Bronchial epithelial cell (primary cell): ENCODE measurements at regions not wholly inside any gene's neighbourhood (a gene's known extent, or its start where the extent isn't known, plus 50 kb on each side); places are given as distances from the start of the nearest gene placed in this dataset.

Source experiments
- DNase-seq: peaks from one replicate; pipeline ENCODE4 v3.0.0-alpha.2; 2010; ENCODE audit warnings: low read depth
- FAIRE-seq: peaks from 2 replicates; lab custom pipeline; 2011; peaks lifted over from hg19 to GRCh38; lab: Jason Lieb, UNC
- H3K27me3 ChIP-seq: 2 replicates; pipeline ENCODE4 v1.5.1; 2011; ENCODE audit warnings: low read length; ENCODE audit not compliant: control insufficient read depth, insufficient read depth
- H3K36me3 ChIP-seq: 2 replicates; pipeline ENCODE4 v1.5.1; 2011; ENCODE audit warnings: low read length; ENCODE audit not compliant: control insufficient read depth, insufficient read depth
- H3K4me3 ChIP-seq: 2 replicates; pipeline ENCODE4 v1.5.1; 2011; ENCODE audit warnings: mild to moderate bottlenecking, low read depth, low read length, control low read depth
- TF ChIP-seq, protein P1 (sequence below): IDR thresholded peaks from 2 replicates; pipeline ENCODE4 v1.5.1; 2011; ENCODE audit warnings: mild to moderate bottlenecking, moderate library complexity, low read length, control low read depth, inconsistent platforms; ENCODE audit not compliant: insufficient read depth, severe bottlenecking

DNA sequence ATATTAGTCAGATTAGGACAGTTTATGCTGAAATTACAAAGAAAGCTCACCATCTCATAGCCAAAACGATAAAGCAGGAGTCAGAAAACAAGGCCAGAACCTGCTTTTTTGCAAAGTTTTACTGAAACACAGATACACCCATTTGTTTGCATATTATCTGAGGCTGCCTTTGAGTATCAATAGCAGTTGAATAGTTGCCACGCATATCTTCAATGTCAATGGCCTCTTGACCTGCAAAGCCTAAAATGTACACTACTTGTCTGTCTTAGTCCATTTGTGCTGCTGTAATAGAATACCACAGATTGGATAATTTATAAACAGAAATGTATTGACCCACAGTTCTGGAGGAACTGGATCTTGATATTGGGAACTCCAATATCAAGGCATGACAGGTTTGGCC lies 94.1 kb upstream of the NT5E start:
- Histone ChIP-seq H3K36me3 (no peaks in the 10 kb centered on the region), H3K27me3 (no peaks in the 10 kb centered on the region), H3K4me3 (no peak overlapping the region)
- FAIRE-seq (no peak), DNase-seq (no peak)
- TF ChIP-seq, protein P1, sequence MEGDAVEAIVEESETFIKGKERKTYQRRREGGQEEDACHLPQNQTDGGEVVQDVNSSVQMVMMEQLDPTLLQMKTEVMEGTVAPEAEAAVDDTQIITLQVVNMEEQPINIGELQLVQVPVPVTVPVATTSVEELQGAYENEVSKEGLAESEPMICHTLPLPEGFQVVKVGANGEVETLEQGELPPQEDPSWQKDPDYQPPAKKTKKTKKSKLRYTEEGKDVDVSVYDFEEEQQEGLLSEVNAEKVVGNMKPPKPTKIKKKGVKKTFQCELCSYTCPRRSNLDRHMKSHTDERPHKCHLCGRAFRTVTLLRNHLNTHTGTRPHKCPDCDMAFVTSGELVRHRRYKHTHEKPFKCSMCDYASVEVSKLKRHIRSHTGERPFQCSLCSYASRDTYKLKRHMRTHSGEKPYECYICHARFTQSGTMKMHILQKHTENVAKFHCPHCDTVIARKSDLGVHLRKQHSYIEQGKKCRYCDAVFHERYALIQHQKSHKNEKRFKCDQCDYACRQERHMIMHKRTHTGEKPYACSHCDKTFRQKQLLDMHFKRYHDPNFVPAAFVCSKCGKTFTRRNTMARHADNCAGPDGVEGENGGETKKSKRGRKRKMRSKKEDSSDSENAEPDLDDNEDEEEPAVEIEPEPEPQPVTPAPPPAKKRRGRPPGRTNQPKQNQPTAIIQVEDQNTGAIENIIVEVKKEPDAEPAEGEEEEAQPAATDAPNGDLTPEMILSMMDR = no peak

DNA sequence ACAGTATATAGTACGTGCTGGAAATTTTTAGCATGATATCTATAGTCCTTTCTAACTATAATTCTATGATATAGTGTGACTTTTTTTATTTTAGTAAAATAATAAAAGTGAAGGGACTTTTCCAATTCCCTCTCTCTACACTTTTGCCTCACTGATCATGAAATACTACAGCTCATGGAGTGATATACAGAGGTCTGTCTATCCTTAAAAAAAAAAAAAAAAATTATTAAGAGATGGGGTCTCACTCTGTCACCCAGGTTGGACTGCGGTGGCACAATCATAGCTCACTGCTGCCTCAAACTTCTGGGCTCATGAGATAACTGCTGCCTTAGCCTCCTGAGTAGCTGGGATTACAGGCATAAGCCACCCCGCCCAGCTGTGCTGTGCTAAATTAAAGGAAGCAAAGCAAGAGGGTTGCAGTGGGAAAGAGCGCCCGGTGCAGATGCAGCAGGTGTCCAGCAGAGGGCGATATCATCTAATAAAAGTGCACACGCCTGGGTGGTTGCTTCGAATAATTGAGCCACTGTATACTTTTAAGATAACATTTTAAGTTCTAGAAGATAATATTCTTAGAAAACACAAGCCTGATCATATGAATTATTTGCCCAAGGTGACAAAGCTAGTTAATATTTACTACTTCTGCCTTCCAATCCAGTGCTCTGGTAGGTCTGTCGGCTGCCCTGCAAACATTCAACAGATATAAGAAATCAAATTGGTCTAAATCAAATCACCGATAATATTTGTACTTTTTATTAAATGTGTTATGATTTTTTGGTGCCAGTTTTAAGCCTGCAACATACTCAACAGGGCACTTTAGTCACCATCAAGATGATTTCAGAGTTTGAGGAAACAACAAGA lies 94.9 kb upstream of the NT5E start:
- FAIRE-seq = no peak
- no peaks in the 10 kb centered on the region for H3K36me3 ChIP-seq

DNA sequence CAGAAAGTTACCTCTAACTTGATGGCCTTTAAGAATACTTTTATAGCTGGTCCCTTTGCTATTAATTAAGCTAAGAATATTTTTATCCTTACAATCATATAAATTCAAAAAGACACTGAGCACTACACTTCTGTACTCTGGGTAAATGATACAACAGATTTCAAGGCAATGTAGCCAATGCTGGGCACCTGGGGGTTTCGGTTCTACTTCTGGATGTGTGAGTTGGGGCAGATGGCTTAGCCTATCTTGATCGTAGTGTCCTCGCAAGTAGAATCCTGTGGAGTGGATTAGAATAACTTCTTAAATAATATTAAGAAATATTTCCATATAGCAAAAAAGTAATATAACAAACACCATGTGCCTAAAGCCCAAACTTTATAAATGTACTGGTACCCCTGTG lies 96.9 kb upstream of the NT5E start:
- Histone ChIP-seq H3K4me3 (no peak overlapping the region), H3K27me3 (no peaks in the 10 kb centered on the region), H3K36me3 (no peaks in the 10 kb centered on the region)
- no peak for FAIRE-seq
- no peak for DNase-seq
- TF ChIP-seq, protein P1 = no peak

More for the DNA sequence above, 94.9 kb upstream of the NT5E start:
- no peaks in the 10 kb centered on the region for H3K27me3 ChIP-seq
- TF ChIP-seq, protein P1 = peak; percentile 86
- H3K4me3 ChIP-seq = no peak overlapping the region
- DNase-seq = peak; percentile 61

GRCh38 chr6:85348643-85349042 lies 101.2 kb upstream of the NT5E start:
- DNase-seq = no peak
- no peaks in the 10 kb centered on the region for H3K36me3 ChIP-seq
- no peak for FAIRE-seq
- no peak overlapping the region for H3K4me3 ChIP-seq
- no peaks in the 10 kb centered on the region for H3K27me3 ChIP-seq
- TF ChIP-seq, protein P1 = peak; percentile 50

GRCh38 chr6:85347812-85348211 lies 102.1 kb upstream of the NT5E start:
- TF ChIP-seq, protein P1 = no peak
- Histone ChIP-seq H3K36me3 (no peaks in the 10 kb centered on the region), H3K27me3 (no peaks in the 10 kb centered on the region), H3K4me3 (no peak overlapping the region)
- FAIRE-seq = no peak
- DNase-seq = no peak
